ENCODE measurements at regions not wholly inside any gene's neighbourhood (a gene's known extent, or its start where the extent isn't known, plus 50 kb on each side); places are given as distances from the start of the nearest gene placed in this dataset.
"Not testable (repeated sequence)": the region's sequence is repeated elsewhere in the genome, so short reads cannot be mapped to it uniquely, and the experiment has no call there.

- DNase-seq = no peak
These were observed 322.6 kb upstream of the KIAA1217 start for GRCh38 chr10:23886355-23886754.

- DNase-seq = no peak
These were observed 317.6 kb upstream of the KIAA1217 start for GRCh38 chr10:23891301-23891700.

DNA sequence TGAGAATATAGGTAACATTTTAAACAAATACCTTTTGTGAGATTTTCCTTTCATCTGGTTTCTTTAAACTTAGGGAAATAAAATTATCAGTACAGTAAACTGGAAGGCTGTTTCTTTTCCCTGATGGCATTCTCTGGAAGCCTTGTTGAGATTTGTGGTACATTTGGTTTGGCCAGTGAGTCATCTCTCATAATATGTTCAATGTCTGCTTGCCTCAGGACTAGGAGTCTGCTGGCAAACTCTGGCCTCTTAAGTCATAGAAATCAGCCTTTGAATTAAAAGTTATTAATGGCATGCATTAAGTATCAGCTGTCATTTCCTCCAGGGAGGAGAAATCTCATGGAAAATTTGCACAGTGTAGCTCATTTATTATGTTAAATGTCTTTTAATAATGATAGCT is 316.6 kb upstream of the KIAA1217 start:
- DNase-seq = no peak

- DNase-seq = no peak
These were observed 311.7 kb upstream of the KIAA1217 start for GRCh38 chr10:23897267-23897666.

GRCh38 chr10:23897861-23898260 is 311.1 kb upstream of the KIAA1217 start:
- DNase-seq = no peak

- no peak for DNase-seq
These were observed 309.8 kb upstream of the KIAA1217 start for GRCh38 chr10:23899166-23899565.

DNA sequence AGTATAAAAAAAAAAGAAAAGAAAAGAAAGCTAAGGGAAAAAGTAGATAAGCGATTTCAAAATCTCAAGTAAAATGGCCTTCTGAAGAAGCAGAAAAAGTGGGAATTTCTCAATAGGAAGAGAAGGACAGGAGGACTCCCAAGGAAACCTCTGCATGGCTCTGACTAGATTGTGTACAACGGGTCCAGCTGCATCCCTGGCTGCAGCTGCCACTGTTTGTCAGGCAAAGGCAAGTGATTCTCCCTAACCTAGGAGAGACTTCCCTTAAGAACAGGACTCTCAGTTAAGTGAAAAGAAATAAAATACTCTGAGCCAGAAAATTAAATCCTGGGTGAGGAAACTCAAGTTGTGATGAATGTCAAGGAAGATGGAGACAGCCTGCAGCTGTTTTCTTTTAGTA is 298.6 kb upstream of the KIAA1217 start:
- DNase-seq = no peak

GRCh38 chr10:23912884-23913404 is 296.0 kb upstream of the KIAA1217 start:
- no peak for DNase-seq

GRCh38 chr10:23914641-23915040 is 294.3 kb upstream of the KIAA1217 start:
- DNase-seq = no peak

- no peak for DNase-seq
These were observed 291.6 kb upstream of the KIAA1217 start for GRCh38 chr10:23917251-23917840.

GRCh38 chr10:23918090-23918723 is 290.7 kb upstream of the KIAA1217 start:
- no peak for DNase-seq

- DNase-seq = no peak
These were observed 290.1 kb upstream of the KIAA1217 start for GRCh38 chr10:23918839-23919238.

DNA sequence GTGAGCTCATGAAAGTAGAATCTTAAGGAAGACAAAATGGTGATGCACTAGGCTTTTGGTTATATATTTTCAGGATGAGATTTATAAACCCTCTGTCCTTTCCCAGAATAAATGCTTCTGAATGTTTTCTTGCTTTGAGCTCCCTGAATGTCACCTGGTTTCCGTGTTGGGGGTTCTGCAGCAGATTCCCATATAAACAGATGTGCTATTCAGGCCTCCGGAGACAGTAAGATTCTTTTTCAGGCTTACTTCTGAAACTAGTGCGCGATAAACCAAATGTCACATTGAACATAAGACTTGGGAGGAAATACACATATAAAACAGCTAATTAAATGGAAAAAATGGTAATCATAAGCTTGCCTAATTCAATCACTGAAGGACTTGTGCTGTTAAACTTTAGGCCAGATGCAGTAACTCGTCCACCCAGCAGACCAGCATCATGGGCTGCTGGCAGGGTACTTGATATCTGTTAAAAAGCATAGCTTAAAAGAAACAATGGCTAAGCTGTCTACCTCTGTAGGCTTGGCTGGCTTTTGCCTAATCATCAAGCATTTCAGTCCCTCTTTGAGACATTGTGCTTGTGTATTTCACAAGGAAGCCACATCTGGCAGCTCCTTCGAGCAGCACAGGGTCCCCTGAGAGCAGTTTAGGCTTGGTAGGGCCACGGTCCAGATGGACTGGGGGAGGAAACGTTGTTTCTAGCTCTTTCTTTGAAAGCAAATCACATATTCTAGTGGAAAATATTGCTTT is 281.2 kb upstream of the KIAA1217 start:
- DNase-seq = no peak

GRCh38 chr10:23934023-23934422 is 274.9 kb upstream of the KIAA1217 start:
- not testable (repeated sequence) for DNase-seq

GRCh38 chr10:23945845-23946244 is 263.1 kb upstream of the KIAA1217 start:
- no peak for DNase-seq

GRCh38 chr10:23951841-23952240 is 257.1 kb upstream of the KIAA1217 start:
- DNase-seq = no peak

DNA sequence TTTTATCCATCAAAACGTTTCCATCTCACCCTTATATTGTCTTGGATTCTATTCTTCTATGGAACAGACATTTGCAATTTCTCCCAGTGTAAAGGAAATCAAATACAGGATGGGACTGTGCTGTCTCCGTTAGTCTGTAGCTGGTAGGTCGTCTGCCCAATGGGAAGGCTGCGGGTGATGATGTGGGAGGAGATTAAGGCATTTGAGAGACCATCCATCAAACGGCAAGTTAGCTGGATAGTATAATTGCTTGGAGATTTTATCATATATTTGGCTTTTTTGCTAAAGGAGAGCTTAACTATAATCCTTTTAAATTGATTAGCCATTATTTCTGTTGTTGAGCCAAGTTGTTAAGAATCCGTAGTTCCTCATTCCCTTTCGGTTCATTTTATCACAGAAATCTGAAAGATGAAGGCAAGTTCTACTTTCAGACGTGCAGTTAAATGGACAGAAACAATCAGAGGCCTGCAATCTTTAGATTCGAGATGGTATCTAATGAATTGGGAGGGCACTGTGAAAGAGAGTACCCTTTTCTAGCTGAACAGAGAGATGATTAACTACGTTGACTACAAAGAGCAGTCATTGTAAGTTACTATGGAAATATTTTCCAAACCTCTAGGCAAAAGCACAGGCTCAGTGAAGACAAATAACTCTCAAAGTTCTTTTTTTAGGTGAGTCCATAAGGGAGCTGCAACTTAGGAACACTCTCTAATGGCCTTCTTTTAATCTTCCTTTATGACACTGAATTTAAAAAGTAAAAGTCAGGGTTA is 253.3 kb upstream of the KIAA1217 start:
- no peak for DNase-seq

DNA sequence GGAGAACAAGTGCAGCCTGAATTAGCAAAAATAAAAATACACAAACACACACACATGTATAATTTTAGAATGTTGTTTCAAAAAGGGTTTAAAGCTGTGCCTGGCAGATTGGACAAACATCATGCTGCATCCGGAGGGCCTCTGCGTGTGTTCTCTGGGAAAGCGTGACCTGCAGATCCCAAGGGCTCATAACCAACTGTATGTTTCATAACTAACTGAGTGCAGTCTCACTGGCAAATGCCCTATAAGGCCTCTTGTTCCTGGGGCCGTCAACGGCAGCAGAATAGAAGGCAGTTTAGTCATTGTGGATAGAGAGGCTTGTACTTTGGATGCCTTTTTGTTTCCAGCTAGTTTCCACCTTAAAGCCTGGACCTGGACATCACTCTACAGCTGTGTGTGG is 243.8 kb upstream of the KIAA1217 start:
- DNase-seq = no peak

DNA sequence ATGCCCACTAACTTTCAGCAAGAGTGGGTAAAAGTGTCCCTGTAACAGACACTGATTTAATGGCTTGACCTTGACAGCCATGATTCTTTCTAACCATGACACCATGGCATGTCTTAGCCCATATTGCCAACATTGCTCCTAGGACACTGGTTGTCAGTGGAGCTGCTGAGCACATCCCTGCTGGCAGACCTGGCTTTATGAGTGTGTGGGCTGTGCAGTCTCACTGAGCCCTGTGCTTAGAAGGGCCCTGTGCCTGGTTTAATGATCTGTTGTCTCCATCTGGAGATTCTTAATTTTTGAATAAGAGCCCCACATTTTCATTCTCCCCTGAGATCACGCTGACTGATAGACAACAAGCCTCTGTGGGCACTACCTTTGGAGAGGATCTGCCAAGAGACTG is 243.1 kb upstream of the KIAA1217 start:
- no peak for DNase-seq

- DNase-seq = no peak
These were observed 242.4 kb upstream of the KIAA1217 start for GRCh38 chr10:23966504-23967051.

GRCh38 chr10:23968301-23968700 is 240.6 kb upstream of the KIAA1217 start:
- DNase-seq = no peak

DNA sequence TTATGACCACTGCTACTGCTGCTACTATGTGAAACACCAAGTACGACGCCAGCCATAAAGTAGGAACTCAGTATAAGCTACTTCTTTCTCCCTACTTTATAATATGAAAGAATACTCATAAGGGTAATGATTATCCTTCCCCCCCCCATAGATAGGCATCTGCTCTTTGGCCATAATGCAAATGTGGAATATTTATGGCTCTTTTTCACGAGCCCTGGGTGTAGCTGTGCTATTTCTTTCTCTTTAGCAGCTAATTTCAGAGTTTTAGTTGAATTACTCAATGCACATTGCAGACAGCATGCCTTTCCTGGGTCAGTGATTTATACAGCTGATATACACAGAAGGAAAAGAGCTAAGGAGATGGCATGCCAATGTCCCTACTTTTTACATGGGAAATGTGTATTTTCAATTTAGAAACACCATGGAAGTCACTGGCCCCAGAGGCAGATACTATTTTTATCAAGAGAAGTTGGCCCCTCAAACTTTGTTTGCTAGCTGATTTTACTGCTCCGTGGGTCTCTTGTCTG is 234.1 kb upstream of the KIAA1217 start:
- DNase-seq = no peak

DNA sequence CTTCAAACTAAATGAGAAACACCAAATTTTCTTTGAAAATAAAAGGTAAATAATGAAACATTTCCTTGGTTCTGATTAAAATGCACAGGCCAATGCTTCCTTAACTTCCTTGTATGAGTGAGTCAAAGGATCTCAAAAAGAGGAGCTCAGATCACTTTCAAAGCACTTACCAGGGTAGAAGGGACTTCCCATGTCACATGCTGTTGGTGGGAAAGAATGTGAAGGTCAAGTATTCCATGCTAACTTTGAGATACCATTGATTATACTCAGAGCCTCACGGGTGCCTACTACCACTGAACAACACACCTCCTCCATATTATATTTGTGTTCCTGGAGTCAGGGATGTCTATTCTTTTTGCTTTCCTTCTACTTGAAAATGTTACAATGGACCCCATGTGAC is 233.5 kb upstream of the KIAA1217 start:
- DNase-seq = no peak
